Tibial nerve (tissue), 3 donors: ENCODE measurements at regions not wholly inside any gene's neighbourhood (a gene's known extent, or its start where the extent isn't known, plus 50 kb on each side); places are given as distances from the start of the nearest gene placed in this dataset.

Experiments
- CTCF ChIP-seq, 5 experiments: fragments of 200-600 bp in 3 of 5; fragments of 450-650 bp in 2 of 5; sonication (generic) in 3 of 5; IDR thresholded peaks; one replicate each; pipeline ENCODE4 v1.5.1; 2016 to 2019; ENCODE audit warnings: antibody characterized with exemption in 5 of 5, mild to moderate bottlenecking in 3 of 5, moderate library complexity in 2 of 5
- POLR2A ChIP-seq, 2 donors: fragments of 450-650 bp; IDR thresholded peaks; one replicate each; pipeline ENCODE4 v1.6.1; 2017; ENCODE audit warnings: antibody characterized with exemption in 2 of 2, mild to moderate bottlenecking in 2 of 2, moderate library complexity in 2 of 2

DNA sequence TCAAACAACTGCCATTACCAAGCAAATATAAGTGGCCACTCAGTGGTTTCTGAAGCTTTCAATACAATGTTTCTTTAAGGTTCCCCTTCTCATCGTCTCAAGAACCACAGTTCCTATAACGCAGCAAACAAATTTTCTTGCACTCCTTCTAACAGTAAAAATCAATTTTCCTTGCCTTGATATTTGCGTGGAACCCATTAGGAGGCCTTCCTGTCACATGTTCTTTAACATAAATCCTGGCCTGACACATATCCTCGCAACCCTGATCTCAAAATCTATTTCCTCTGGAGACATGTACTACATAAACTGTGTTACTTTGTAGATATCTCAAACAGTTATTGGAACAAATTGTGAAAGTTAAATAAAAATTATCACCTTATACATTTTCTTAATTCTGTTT is 65.9 kb upstream of the MANEA start:
- TF ChIP-seq CTCF (IDR thresholded peaks at IDR 0.05): no peak
- no peak for TF ChIP-seq POLR2A (IDR thresholded peaks at IDR 0.05)
